HCT116 (cell line): ENCODE measurements at regions not wholly inside any gene's neighbourhood (a gene's known extent, or its start where the extent isn't known, plus 50 kb on each side); places are given as distances from the start of the nearest gene placed in this dataset.

Source experiments
- ATAC-seq: fragments of 200-7000 bp; cut with Tn5 transposase; 2 replicates; pipeline ENCODE4 v1.9.1; 2020; ENCODE audit warnings: mild to moderate bottlenecking, moderate library complexity
- BruUV-seq: library from RNA; stranded (reverse); fragments of 400-500 nt; replicated peaks from 2 replicates; lab custom pipeline; 2021; lab: Mats Ljungman, UMichigan
- CTCF ChIA-PET: fragments of 300-600 bp; sonication (Branson Sonifier 250); formaldehyde crosslinking; loops from one replicate; lab custom pipeline; 2021; ENCODE audit warnings: antibody characterized with exemption; lab: Charles Lee
- POLR2A ChIA-PET: fragments of 300-600, 350-600 bp; sonication (Branson Sonifier 250); formaldehyde crosslinking; loops from one replicate; lab custom pipeline; 2021; ENCODE audit warnings: antibody characterized with exemption; lab: Charles Lee
- RAD21 ChIA-PET, 2 experiments: fragments of 300-600 bp; sonication (Branson Sonifier 250); formaldehyde crosslinking; loops; one replicate each; lab custom pipeline; 2023; ENCODE audit warnings: low total read pairs in 2 of 2; ENCODE audit not compliant: uncharacterized antibody in 2 of 2, unreplicated experiment in 2 of 2, low non-redundant PET in 1 of 2; lab: Charles Lee
- DNase-seq: peaks from one replicate; pipeline ENCODE4 v3.0.0-alpha.2; 2010; ENCODE audit warnings: low read depth, low spot score
- H2AFZ ChIP-seq: fragments of 200-600 bp; shearing (Covaris generic), sonication (generic); 2 replicates; pipeline ENCODE4 v1.6.1; 2017; ENCODE audit warnings: low read depth, mixed run types, mixed read lengths, antibody characterized with exemption, low read length; ENCODE audit not compliant: poor library complexity, severe bottlenecking
- H3K27ac ChIP-seq: 2 replicates; pipeline ENCODE4 v1.5.1; 2012; ENCODE audit warnings: low read depth, low read length
- H3K27me3 ChIP-seq: fragments of 200-600 bp; sonication (generic); 2 replicates; pipeline ENCODE4 v1.6.1; 2016; ENCODE audit warnings: mixed run types, low read length, mixed read lengths; ENCODE audit not compliant: insufficient read depth
- H3K36me3 ChIP-seq, 2 experiments: fragments of 200-500 bp in 1 of 2; fragments of 200-600 bp in 1 of 2; sonication (Bioruptor generic) in 1 of 2; sonication (generic) in 1 of 2; 2 replicates each; pipeline versions ENCODE4 v1.5.1 to v1.6.1; 2014 to 2016; ENCODE audit warnings: low read length in 2 of 2, inconsistent platforms in 1 of 2, mixed read lengths in 1 of 2, mixed run types in 1 of 2; ENCODE audit not compliant: insufficient read depth in 2 of 2, control insufficient read depth in 1 of 2
- H3K4me1 ChIP-seq, 2 experiments: fragments of 200-600 bp in 1 of 2; sonication (generic) in 1 of 2; 2 replicates each; pipeline versions ENCODE4 v1.5.1 to v1.6.1; 2012 to 2017; ENCODE audit warnings: low read length in 2 of 2, inconsistent platforms in 1 of 2, mild to moderate bottlenecking in 1 of 2, mixed read lengths in 1 of 2, mixed run types in 1 of 2, moderate library complexity in 1 of 2; ENCODE audit not compliant: insufficient read depth in 2 of 2, control insufficient read depth in 1 of 2
- H3K4me2 ChIP-seq: fragments of 200-600 bp; sonication (generic); 2 replicates; pipeline ENCODE4 v1.6.1; 2017; ENCODE audit warnings: mixed run types, low read length, mixed read lengths
- H3K4me3 ChIP-seq, 2 experiments: fragments of 200-600 bp in 1 of 2; sonication (generic) in 1 of 2; replicated peaks in 1 of 2; 2 replicates each; pipeline ENCODE4 v1.5.1; 2011 to 2016; ENCODE audit warnings: low read length in 2 of 2, control low read depth in 1 of 2, low read depth in 1 of 2, mild to moderate bottlenecking in 1 of 2, mixed read lengths in 1 of 2, mixed run types in 1 of 2
- H3K79me2 ChIP-seq: fragments of 200-600 bp; sonication (generic); 2 replicates; pipeline ENCODE4 v1.6.1; 2017; ENCODE audit warnings: mild to moderate bottlenecking, mixed run types, low read length, moderate library complexity, mixed read lengths; ENCODE audit not compliant: insufficient read depth
- H3K9ac ChIP-seq: fragments of 200-600 bp; sonication (generic); 2 replicates; pipeline ENCODE4 v1.6.1; 2016; ENCODE audit warnings: low read length, mixed read lengths
- H3K9me2 ChIP-seq: fragments of 200-600 bp; sonication (generic), shearing (Covaris generic); 2 replicates; pipeline ENCODE4 v1.6.1; 2017; ENCODE audit warnings: mixed run types, mild to moderate bottlenecking, moderate library complexity; ENCODE audit not compliant: insufficient read depth
- H3K9me3 ChIP-seq, 2 experiments: fragments of 200-500 bp in 1 of 2; fragments of 200-600 bp in 1 of 2; sonication (Bioruptor generic) in 1 of 2; sonication (generic) in 1 of 2; 2 replicates each; pipeline ENCODE4 v1.6.1; 2014 to 2017; ENCODE audit warnings: low read length in 2 of 2, mixed read lengths in 2 of 2, inconsistent platforms in 1 of 2, low read depth in 1 of 2, mild to moderate bottlenecking in 1 of 2, mixed run types in 1 of 2, moderate library complexity in 1 of 2; ENCODE audit not compliant: control insufficient read depth in 1 of 2, insufficient read depth in 1 of 2
- H4K20me1 ChIP-seq: fragments of 200-600 bp; sonication (generic), shearing (Covaris generic); 2 replicates; pipeline ENCODE4 v1.6.1; 2017; ENCODE audit warnings: mixed run types, mild to moderate bottlenecking, moderate library complexity; ENCODE audit not compliant: insufficient read depth
- ATF3 ChIP-seq: IDR thresholded peaks from 2 replicates; pipeline ENCODE4 v1.6.1; 2012
- CBX3 ChIP-seq: IDR thresholded peaks from 2 replicates; pipeline ENCODE4 v1.6.1; 2012; ENCODE audit warnings: low read depth
- CEBPB ChIP-seq: IDR thresholded peaks from 2 replicates; pipeline ENCODE4 v1.6.1; 2012; ENCODE audit warnings: low read depth
- CTCF ChIP-seq, 3 experiments: fragments of 200-600 bp in 1 of 3; sonication (generic) in 1 of 3; IDR thresholded peaks in 2 of 3; conservative IDR thresholded peaks in 1 of 3; 2 replicates each; pipeline ENCODE4 v1.5.1; 2012 to 2017; ENCODE audit warnings: low read depth in 2 of 3, low read length in 2 of 3, antibody characterized with exemption in 1 of 3, borderline replicate concordance in 1 of 3, control low read depth in 1 of 3, mild to moderate bottlenecking in 1 of 3, mixed read lengths in 1 of 3, mixed run types in 1 of 3, moderate library complexity in 1 of 3; ENCODE audit not compliant: insufficient read depth in 1 of 3
- FOSL1 ChIP-seq: IDR thresholded peaks from 2 replicates; pipeline ENCODE4 v1.6.1; 2012; ENCODE audit warnings: low read depth
- RAD21 ChIP-seq: IDR thresholded peaks from 2 replicates; pipeline ENCODE4 v1.6.1; 2012; ENCODE audit warnings: low read depth, mild to moderate bottlenecking
- YY1 ChIP-seq: IDR thresholded peaks from 2 replicates; pipeline ENCODE4 v1.6.1; 2011; ENCODE audit warnings: low read length, low read depth, moderate library complexity, mild to moderate bottlenecking; ENCODE audit not compliant: insufficient replicate concordance; ENCODE audit errors: extremely low read depth
- intact Hi-C: fragments of 100-400 bp; cut with micrococcal nuclease; formaldehyde crosslinking; loops from 2 replicates; pipeline ENCODE4 v1.10.0; 2022

- ChIA-PET POLR2A (no interaction called here), RAD21 (no interaction called here), CTCF (no interaction called here)
- no peak for ATAC-seq
- no peak overlapping the region for H3K4me2 ChIP-seq
- intact Hi-C loops = no loop called here
- H3K9ac ChIP-seq = no peak overlapping the region
- H3K4me1 ChIP-seq = no peaks in the 10 kb centered on the region
- BruUV-seq = no TSS peak
- H3K9me2 ChIP-seq = no peaks in the 10 kb centered on the region
- H3K36me3 ChIP-seq = no peaks in the 10 kb centered on the region
- no peaks in the 10 kb centered on the region for H3K79me2 ChIP-seq
- no peak overlapping the region for H3K27ac ChIP-seq
- H3K9me3 ChIP-seq = peaks cover 3 to 10% of the 10 kb centered on the region in 2 experiments; a peak in 2 of 4 replicates
- no peaks in the 10 kb centered on the region for H3K27me3 ChIP-seq
- no peak overlapping the region for H3K4me3 ChIP-seq
- no peak overlapping the region for H2AFZ ChIP-seq
- TF ChIP-seq ATF3 = no peak
- no peak for TF ChIP-seq YY1
- TF ChIP-seq FOSL1 = no peak
- TF ChIP-seq CTCF (IDR thresholded peaks at IDR 0.05 in 2 of 3, conservative IDR thresholded peaks at IDR 0.05 in 1 of 3; ENCODE audit: borderline replicate concordance in 1 of 3, insufficient read depth in 1 of 3, low read depth in 2 of 3, low read length in 2 of 3) = no peak
- no peak for TF ChIP-seq CBX3
- no peak for TF ChIP-seq RAD21
- no peak for DNase-seq
- H4K20me1 ChIP-seq = no peaks in the 10 kb centered on the region
Measured at GRCh38 chr21:16108561-16109075, 378.8 kb downstream of the USP25 start.

- no peak overlapping the region for H3K27ac ChIP-seq
- no peaks in the 10 kb centered on the region for H3K9me2 ChIP-seq
- intact Hi-C loops = no loop called here
- H3K27me3 ChIP-seq = no peaks in the 10 kb centered on the region
- no peak for TF ChIP-seq CEBPB
- no TSS peak for BruUV-seq
- H3K4me3 ChIP-seq = no peak overlapping the region
- H3K4me1 ChIP-seq = no peaks in the 10 kb centered on the region
- no peak for DNase-seq
- ChIA-PET RAD21 (no interaction called here), CTCF (no interaction called here), POLR2A (no interaction called here)
- H3K79me2 ChIP-seq = no peaks in the 10 kb centered on the region
- H4K20me1 ChIP-seq = no peaks in the 10 kb centered on the region
- H3K4me2 ChIP-seq = no peak overlapping the region
- peaks cover 3 to 17% of the 10 kb centered on the region in 2 experiments; a peak in 3 of 4 replicates for H3K9me3 ChIP-seq
- H3K9ac ChIP-seq = no peak overlapping the region
- no peak for ATAC-seq
- no peaks in the 10 kb centered on the region for H3K36me3 ChIP-seq
- H2AFZ ChIP-seq = no peak overlapping the region
Measured at GRCh38 chr21:16113052-16113715, 383.4 kb downstream of the USP25 start.
